HG02623 (cell line): ENCODE measurements at regions not wholly inside any gene's neighbourhood (a gene's known extent, or its start where the extent isn't known, plus 50 kb on each side); places are given as distances from the start of the nearest gene placed in this dataset.

ENCODE experiments used
- ATAC-seq: cut with Tn5 transposase; IDR thresholded peaks from one replicate; pipeline ENCODE4 v1.9.1; 2021; ENCODE audit warnings: moderate library complexity; ENCODE audit not compliant: unreplicated experiment

- no peak for ATAC-seq
Measured at GRCh38 chr21:41594268-41594667, 86.3 kb upstream of the TMPRSS2 start.

DNA sequence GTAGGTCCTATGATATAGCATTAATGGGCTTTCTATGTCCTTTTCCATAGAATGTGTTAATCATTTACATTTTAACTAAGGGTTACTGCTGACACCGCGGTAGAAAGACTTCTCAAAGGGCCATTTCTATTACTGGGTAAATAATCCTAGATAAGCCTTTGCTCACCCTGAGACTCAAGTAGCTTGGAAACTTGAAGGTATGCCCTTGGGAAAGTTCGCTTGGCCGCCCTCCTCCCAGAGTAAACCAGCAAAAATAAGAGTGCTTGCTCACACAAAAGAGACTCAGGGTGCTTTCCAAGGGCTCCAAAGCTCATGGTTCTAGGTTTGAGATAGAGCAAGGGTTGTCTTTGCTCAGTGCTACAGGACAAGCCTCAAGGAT lies 85.8 kb upstream of the TMPRSS2 start:
- ATAC-seq, result no peak

DNA sequence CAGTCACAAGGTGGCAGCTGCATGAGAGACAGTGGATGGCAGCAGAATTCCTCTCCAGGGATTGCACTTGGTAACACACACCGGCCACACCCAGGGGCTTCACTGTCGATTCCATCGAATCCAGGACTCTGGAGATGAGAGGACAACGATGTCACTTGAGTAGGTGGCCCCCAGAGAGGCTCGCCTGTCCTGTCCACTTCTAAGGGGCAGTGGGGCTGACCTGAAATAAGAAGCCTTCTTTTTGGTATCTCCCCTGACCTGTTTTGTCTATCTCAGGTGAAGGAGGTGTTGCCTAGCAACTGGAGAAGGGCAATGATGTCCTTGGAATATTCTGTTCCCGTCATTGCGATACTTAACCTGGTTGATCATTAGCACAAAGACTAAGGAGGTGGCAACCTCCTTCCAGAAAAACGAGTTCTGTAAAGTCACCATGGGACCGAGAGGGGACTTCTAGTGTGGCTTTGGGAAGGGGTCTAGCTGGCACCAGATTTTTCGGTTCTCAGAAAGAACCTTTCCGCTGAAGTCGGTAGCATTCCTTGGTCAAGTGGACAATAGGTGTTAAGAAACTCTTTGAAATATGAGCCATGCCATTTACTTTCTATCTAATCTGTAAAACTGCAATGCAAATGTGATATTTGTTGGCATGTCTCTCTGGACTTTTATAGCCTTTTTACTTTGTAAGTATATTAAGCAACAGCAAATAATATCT lies 85.2 kb upstream of the TMPRSS2 start:
- no peak for ATAC-seq

- ATAC-seq, result no peak
Measured at GRCh38 chr21:41589620-41590175, 81.7 kb upstream of the TMPRSS2 start.

GRCh38 chr21:41589131-41589530 lies 81.2 kb upstream of the TMPRSS2 start:
- ATAC-seq, result no peak

DNA sequence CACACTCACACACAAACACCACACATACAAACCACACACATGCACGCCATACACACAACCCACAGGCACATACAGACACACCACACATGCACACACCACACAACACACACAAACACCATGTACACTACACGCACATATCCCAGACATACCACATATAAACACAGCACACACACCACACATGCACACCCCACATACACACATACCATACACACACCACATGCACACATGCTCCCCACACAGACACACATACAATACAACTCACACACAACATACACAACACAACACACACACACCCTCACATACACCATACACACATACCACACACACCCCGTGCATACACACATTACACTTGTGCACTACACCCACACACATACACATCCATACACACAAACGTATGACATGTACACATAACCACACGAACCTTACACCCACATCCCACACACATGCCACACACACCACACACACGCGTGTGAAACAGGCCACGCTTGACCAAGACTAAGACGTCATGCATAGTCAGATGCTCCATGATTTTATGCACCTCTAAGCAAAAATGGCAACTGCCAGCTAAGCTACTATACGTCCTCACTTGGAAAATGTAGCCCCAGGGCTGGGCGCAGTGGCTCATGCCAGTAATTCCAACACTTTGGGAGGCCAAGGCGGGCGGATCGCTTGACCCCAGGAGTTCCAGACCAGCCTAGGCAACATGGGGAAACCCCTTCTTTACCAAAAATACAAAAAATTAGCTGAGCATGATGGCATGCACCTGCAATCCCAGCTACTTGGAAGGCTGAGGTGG lies 77.4 kb upstream of the TMPRSS2 start:
- no peak for ATAC-seq

- no peak for ATAC-seq
Measured at GRCh38 chr21:41584603-41585176, 76.7 kb upstream of the TMPRSS2 start.

DNA sequence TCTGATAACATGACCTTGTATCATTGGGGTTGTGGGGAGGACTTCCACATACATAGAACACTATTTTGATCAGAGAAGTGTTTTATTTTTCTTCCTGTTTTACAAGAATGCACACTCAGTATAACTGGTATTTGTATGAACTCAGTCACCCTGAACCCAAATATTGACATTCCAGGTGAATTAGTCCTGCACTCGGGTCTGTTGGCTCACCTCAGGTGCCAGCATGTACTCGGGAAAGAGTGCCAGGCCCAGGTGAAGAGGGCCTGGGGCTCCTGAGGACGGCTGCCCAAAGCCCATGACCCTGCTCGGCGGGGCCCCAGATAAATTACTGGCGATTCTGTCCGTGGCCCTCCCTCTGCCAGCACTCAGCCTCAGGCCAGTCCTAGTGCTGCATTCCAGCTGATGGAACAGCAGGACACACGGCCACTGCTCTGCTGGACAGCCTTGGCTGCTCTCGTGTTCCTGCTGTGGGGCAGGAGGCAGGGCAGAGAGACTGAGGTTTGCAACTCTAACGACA lies 75.4 kb upstream of the TMPRSS2 start:
- ATAC-seq, result no peak

DNA sequence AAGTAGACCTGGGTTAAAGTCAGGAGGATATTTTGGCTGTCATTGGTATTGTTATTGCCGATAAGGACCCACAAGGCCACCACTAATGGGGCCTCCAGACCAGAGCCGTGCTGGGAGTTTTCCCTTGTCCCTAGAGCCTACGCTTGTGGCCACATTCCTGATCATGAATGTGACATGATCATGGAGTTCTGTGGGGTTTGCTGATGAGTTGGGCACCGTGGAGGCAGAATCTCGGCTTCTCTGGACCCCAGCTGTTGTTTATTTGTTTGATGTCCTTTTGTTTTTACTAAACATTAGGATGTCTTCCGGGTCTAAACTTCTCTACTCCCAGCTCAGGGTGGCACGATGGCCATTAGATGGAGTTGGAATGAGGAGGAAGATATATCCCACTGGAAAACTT lies 74.9 kb upstream of the TMPRSS2 start:
- no peak for ATAC-seq

- ATAC-seq, result no peak
Measured at GRCh38 chr21:41582298-41582840, 74.4 kb upstream of the TMPRSS2 start.

DNA sequence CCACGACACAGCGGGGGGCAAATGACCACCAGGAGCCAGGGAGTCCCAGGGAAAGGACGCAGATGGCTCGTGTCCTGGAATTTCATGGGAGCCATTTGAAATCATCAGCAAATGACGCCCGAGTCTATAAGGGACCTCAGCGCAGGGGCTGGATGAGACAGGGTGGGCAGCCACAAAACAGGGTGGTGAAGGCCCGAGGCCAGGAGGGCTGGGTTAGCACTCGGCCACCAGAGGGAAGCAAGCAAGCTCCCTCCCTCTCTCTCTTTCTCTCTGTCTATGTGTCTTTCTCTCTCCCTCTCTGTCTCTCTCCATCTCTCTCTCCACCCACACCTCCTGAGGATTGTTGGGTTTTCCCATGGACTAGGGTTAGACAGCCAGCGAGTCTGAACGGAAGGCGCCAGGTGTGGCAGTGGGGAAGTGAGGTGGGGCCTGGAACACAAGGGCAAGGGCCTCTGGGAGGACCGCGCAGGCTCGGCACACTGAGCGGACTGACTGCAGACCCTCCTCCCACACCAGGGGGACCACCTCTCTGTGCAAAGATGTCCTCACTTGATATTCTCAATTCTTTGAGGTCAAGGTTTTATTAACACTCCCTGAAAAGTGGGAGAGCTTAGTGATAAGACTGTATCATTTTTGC lies 73.8 kb upstream of the TMPRSS2 start:
- ATAC-seq, result no peak

- no peak for ATAC-seq
Measured at GRCh38 chr21:41580758-41581554, 73.0 kb upstream of the TMPRSS2 start.

- no peak for ATAC-seq
Measured at GRCh38 chr21:41579692-41580091, 71.7 kb upstream of the TMPRSS2 start.

DNA sequence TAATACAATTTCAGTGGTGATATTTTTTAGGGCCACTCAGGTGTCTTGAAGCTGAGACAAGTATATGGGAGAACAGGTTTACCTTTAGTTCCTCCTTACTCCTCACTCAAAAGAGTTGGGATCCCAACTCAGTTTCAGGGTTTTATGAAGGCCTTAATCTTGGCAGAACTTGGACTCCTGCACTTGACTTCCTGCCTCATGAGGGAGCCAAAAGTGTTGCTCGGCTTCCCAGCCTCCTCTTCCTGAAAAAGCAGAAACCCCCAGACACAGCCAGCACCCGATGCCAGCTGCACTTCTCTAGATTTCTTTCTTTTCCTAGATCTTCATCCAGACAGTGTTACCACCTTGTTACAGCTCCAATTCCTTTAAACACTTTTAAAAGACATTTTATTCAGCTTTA lies 70.8 kb upstream of the TMPRSS2 start:
- ATAC-seq, result no peak

- no peak for ATAC-seq
Measured at GRCh38 chr21:41578083-41578482, 70.1 kb upstream of the TMPRSS2 start.

DNA sequence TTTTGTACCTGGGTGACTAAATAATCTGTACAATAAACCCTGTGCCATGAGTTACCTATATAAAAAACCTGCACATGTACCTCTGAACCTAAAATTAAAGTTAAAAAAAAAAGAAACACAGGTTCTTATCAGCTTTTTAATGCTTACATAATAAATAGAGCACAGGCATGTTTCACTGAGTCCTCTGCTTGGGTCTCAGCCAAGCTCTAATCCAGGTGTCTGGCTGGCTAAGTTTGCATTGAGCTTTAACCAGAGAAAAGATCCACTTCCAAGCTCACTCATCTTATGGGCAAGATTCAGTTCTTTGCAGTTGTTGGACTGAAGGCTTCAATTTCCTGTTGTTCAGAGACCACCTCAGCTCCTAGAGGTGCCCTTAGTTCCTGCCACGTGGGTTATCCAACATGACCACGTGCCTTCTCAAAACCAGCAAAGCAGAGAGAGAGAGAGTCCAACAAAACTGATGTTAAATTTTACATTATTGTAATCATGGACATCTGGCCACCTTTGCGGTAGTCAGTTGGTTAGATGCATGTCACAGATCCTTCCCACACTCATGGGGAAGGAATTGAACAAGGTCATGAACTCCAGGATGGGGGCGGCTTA lies 68.2 kb upstream of the TMPRSS2 start:
- ATAC-seq, result no peak

GRCh38 chr21:41573902-41574690 lies 66.1 kb upstream of the TMPRSS2 start:
- no peak for ATAC-seq

GRCh38 chr21:41571938-41572510 lies 64.1 kb upstream of the TMPRSS2 start:
- no peak for ATAC-seq
